SH-SY5Y (cell line): ENCODE measurements at regions not wholly inside any gene's neighbourhood (a gene's known extent, or its start where the extent isn't known, plus 50 kb on each side); places are given as distances from the start of the nearest gene placed in this dataset.

Experiments used
- GATA2 ChIP-seq: IDR thresholded peaks from 2 replicates; pipeline ENCODE4 v1.6.1; 2011; ENCODE audit warnings: mild to moderate bottlenecking, low read depth, low read length
- GATA3 ChIP-seq: IDR thresholded peaks from 2 replicates; pipeline ENCODE4 v1.6.1; 2011; ENCODE audit warnings: low read depth, mild to moderate bottlenecking, low read length, moderate library complexity

GRCh38 chr3:22861426-22861825, 341.7 kb upstream of the UBE2E2 start:
- TF ChIP-seq GATA2 = no peak
- TF ChIP-seq GATA3 = no peak
